Heart left ventricle (tissue), 16 donors: ENCODE measurements at regions not wholly inside any gene's neighbourhood (a gene's known extent, or its start where the extent isn't known, plus 50 kb on each side); places are given as distances from the start of the nearest gene placed in this dataset.

Experiments
- ATAC-seq, 4 donors: fragments of 200-7000 bp; cut with Tn5 transposase; one replicate each; pipeline ENCODE4 v1.9.1; 2020 to 2022; ENCODE audit warnings: moderate library complexity in 4 of 4, mild to moderate bottlenecking in 3 of 4, moderate number of reproducible peaks in 1 of 4
- DNase-seq, 5 donors: peaks; one replicate each; pipeline ENCODE4 v3.0.0-alpha.2; 2020
- H3K27ac ChIP-seq, 12 donors: fragments of 200-600 bp; sonication (generic) in 4 of 12; one replicate each; pipeline versions ENCODE4 v1.5.0 to v1.8.0; 2016 to 2022; ENCODE audit warnings: mild to moderate bottlenecking in 2 of 12
- H3K27me3 ChIP-seq, 9 donors: fragments of 200-600 bp; sonication (generic) in 2 of 9; one replicate each; pipeline versions ENCODE4 v1.5.1 to v1.8.0; 2016 to 2022; ENCODE audit warnings: mild to moderate bottlenecking in 3 of 9
- H3K36me3 ChIP-seq, 9 donors: fragments of 200-600 bp; sonication (generic) in 2 of 9; one replicate each; pipeline versions ENCODE4 v1.5.0 to v1.8.0; 2018 to 2022; ENCODE audit warnings: mild to moderate bottlenecking in 2 of 9
- H3K4me1 ChIP-seq, 12 donors: fragments of 200-600 bp; sonication (generic) in 4 of 12; one replicate each; pipeline versions ENCODE4 v1.5.0 to v1.8.0; 2016 to 2022; ENCODE audit warnings: mild to moderate bottlenecking in 3 of 12
- H3K4me3 ChIP-seq, 12 donors: fragments of 200-600 bp; sonication (generic) in 4 of 12; one replicate each; pipeline versions ENCODE4 v1.5.0 to v1.8.0; 2017 to 2022; ENCODE audit warnings: mild to moderate bottlenecking in 9 of 12, moderate library complexity in 4 of 12
- H3K9me3 ChIP-seq, 12 donors: fragments of 200-600 bp; sonication (generic) in 4 of 12; one replicate each; pipeline versions ENCODE4 v1.5.0 to v1.8.0; 2016 to 2022; ENCODE audit warnings: mild to moderate bottlenecking in 1 of 12
- POLR2A ChIP-seq, 2 donors: fragments of 450-650 bp; IDR thresholded peaks; one replicate each; pipeline ENCODE4 v1.6.1; 2017; ENCODE audit warnings: antibody characterized with exemption in 2 of 2, mild to moderate bottlenecking in 2 of 2, moderate library complexity in 2 of 2
- WGBS, 4 donors: extraction: QIAGEN DNeasy Blood & Tissue Kit in 2 of 4; methylation state at CpG; one replicate each; pipeline versions ENCODE4 v1.1.5 to v1.1.7; 2013 to 2018; 5-methylcytosine and 5-hydroxymethylcytosine counted together
- intact Hi-C, 10 donors: fragments of 100-400 bp; cut with DNase I; formaldehyde crosslinking; loops; one replicate each; pipeline versions ENCODE4 v1.11.1 to v1.14.2; 2022
- TF ChIP-seq, protein P1 (sequence below), 12 donors: fragments of 200-600 bp; sonication (generic) in 4 of 12; IDR thresholded peaks; one replicate each; pipeline versions ENCODE4 v1.5.0 to v1.8.0; 2018 to 2022; ENCODE audit warnings: antibody characterized with exemption in 12 of 12, mild to moderate bottlenecking in 5 of 12
- donor health status: ischemic (EF 13 %, LVEDD 7.1; RV severe dilation, severe dysfunction).
- donor health status: healthy with polysubstance abuse.
- donor health status: DM: no; HTN: yes; CAD: no.
- donor health status: DM: no; HTN: no; CAD: no.
- donor health status: ischemic (EF 25% LVEDD 6.9; RV normal size, moderate dysfunction).
- donor health status: ischemic (EF 25% LVEDD 5.7; RV mildly dilated, moderate dysfunction).
- donor health status: healthy.
- donor health status: DM: yes; HTN: yes; CAD: no.
- donor health status: ischemic (EF 35%, LVEDD 5.7; RV mildly dilated, moderate dysfunction).
- donor health status: nonischemic (EF 11% LVEDD 7.7; RV severe dilation, severe dysfunction).
- donor health status: DM: yes; HTN: yes; CAD: no.
- donor health status: PGD.
- donor health status: ischemic (EF 29% LVEDD 5.4; RV normal size, mild dysfunction).
- donor health status: nonischemic (EF 23%, LVEDD 6.1; RV moderate dilation, normal function).

DNA sequence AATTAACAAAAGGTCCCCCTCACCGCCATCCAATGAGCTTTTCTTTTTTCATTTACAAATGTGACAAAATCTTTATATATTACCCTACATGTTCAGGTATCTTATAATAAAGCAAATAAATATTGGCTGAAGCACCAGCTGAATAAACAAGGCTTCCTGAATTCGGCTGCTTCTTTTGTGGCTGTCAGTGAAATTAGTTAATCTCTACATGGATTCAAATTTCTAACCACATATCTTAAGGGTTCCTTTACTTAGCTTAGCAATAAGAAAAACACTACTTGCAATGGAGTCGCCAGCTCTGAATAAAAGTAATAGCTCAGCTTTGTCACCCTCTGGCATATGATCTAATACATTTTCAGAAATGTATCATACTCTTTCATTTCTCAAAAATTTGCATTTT lies 104.3 kb downstream of the CCNA1 start:
- intact Hi-C loops, result no loop called here
- Histone ChIP-seq H3K4me3 (no peak overlapping the region), H3K36me3 (no peaks in the 10 kb centered on the region), H3K27ac (no peak overlapping the region), H3K9me3 (peaks cover 0 to 25% (median 12%) of the 10 kb centered on the region in 12 donors), H3K4me1 (peaks cover 0 to 6% (median 0%) of the 10 kb centered on the region in 12 donors), H3K27me3 (no peaks in the 10 kb centered on the region)
- ATAC-seq (no peak), DNase-seq (no peak)
- no peak for TF ChIP-seq POLR2A (IDR thresholded peaks at IDR 0.05)
- TF ChIP-seq, protein P1, sequence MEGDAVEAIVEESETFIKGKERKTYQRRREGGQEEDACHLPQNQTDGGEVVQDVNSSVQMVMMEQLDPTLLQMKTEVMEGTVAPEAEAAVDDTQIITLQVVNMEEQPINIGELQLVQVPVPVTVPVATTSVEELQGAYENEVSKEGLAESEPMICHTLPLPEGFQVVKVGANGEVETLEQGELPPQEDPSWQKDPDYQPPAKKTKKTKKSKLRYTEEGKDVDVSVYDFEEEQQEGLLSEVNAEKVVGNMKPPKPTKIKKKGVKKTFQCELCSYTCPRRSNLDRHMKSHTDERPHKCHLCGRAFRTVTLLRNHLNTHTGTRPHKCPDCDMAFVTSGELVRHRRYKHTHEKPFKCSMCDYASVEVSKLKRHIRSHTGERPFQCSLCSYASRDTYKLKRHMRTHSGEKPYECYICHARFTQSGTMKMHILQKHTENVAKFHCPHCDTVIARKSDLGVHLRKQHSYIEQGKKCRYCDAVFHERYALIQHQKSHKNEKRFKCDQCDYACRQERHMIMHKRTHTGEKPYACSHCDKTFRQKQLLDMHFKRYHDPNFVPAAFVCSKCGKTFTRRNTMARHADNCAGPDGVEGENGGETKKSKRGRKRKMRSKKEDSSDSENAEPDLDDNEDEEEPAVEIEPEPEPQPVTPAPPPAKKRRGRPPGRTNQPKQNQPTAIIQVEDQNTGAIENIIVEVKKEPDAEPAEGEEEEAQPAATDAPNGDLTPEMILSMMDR (IDR thresholded peaks at IDR 0.05), result no peak
- 79 to 90% (median 84%) methylated on average over 3 of the region's 3 CpGs for WGBS, 4 donors

DNA sequence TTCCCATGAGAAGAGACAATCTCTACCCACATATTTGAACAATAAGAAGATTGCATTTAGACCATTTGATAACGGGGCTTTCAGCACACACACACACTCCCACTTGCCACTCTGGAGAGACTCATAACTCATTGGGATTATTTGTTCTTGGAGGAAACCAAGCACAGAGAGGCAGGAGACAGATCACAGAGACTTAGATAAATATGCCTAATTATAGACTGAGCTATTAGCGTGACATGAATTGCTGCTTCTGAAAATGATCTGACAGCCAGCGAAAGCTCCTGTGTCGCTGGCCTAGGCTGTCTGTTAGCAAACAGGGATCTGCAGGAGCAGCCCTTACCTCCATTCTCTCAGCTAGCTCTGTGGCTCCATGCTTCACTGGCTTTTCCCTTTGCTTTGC lies 111.4 kb downstream of the CCNA1 start:
- Histone ChIP-seq H3K27ac (peak overlapping the region in 8 of 12 donors; percentile 2 to 70 (median 44)), H3K4me3 (no peak overlapping the region), H3K36me3 (no peaks in the 10 kb centered on the region), H3K9me3 (peaks cover 0 to 14% (median 6%) of the 10 kb centered on the region in 12 donors), H3K4me1 (peaks cover 0 to 13% (median 1%) of the 10 kb centered on the region in 12 donors), H3K27me3 (no peaks in the 10 kb centered on the region)
- peak; percentile 85 to 88 (median 88) for ATAC-seq
- peak in 1 of 5 donors; percentile 35 for DNase-seq
- TF ChIP-seq POLR2A (IDR thresholded peaks at IDR 0.05), result no peak
- TF ChIP-seq, protein P1 (IDR thresholded peaks at IDR 0.05), result no peak
- intact Hi-C loops, result no loop called here
- 9 to 25% (median 23%) methylated on average over 4 of the region's 4 CpGs for whole genome bisulfite sequencing, 4 donors

DNA sequence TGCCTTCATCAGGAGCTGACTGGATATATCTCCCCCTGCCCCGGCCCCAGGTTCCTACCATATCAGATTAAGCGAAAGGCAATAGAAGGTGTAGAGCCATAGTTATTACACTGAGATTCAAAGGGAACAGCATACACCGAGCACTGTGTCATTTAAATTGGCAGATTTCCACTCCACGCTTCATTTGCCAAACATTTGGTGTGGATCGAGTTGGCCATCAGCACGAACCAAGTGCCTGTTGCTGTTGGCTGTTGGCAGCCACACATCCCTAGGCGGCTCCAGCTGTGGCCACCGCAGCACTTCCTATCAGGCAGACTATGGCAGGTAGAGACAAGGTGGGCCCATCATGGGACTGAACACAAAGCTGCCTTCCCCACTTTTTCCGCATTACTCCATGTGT lies 115.8 kb downstream of the CCNA1 start:
- intact Hi-C loops, result no loop called here
- no peaks in the 10 kb centered on the region for H3K9me3 ChIP-seq
- 43 to 53% (median 45%) methylated on average over 9 of the region's 9 CpGs for WGBS, 4 donors
- peak in 2 of 5 donors; percentile 45 to 50 for DNase-seq
- ATAC-seq, result peak; percentile 52 to 65 (median 60)
- TF ChIP-seq, protein P1 (IDR thresholded peaks at IDR 0.05), result no peak
- no peak for TF ChIP-seq POLR2A (IDR thresholded peaks at IDR 0.05)
- no peaks in the 10 kb centered on the region for H3K27me3 ChIP-seq
- H3K4me3 ChIP-seq, result no peak overlapping the region
- no peaks in the 10 kb centered on the region for H3K36me3 ChIP-seq
- peaks cover 0 to 15% (median 1%) of the 10 kb centered on the region in 12 donors for H3K4me1 ChIP-seq
- H3K27ac ChIP-seq, result no peak overlapping the region

DNA sequence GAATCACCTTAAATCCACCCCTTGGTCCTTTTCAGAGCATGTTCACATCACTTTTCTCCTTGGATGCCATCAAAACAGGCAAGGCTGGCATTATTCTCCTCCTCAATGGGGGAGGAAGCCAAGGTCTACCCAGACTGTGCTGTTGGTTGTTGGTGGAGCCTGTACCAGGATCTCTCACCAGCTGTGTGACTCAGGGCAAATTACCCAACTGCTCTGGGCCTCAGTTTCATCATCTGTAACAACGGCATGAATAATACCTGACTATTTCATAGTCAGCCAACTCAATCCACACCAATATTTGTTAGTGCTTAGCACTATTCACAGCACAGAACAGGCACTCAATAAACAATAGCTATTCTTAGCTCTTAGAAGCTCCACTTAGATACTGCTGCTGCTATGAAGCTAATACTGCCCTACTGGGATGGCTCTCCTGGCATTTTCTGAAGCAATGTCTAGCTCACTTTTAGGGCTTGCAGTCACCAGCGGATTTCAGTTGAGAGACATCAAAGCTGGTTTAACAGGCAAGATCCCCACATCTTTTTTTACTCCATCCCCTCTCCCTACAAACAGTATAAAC lies 116.9 kb downstream of the CCNA1 start:
- peak in 1 of 4 donors; percentile 47 for ATAC-seq
- no peaks in the 10 kb centered on the region for H3K9me3 ChIP-seq

More for the DNA sequence above, 116.9 kb downstream of the CCNA1 start:
- H3K4me1 ChIP-seq, result peaks cover 0 to 13% (median 0%) of the 10 kb centered on the region in 12 donors
- no peak overlapping the region for H3K4me3 ChIP-seq
- H3K27ac ChIP-seq, result no peak overlapping the region
- WGBS, 4 donors, result 80 to 90% (median 83%) methylated on average over 2 of the region's 2 CpGs
- DNase-seq, result no peak
- no peaks in the 10 kb centered on the region for H3K27me3 ChIP-seq
- intact Hi-C loops, result no loop called here
- TF ChIP-seq, protein P1 (IDR thresholded peaks at IDR 0.05), result no peak
- TF ChIP-seq POLR2A (IDR thresholded peaks at IDR 0.05), result no peak
- no peaks in the 10 kb centered on the region for H3K36me3 ChIP-seq
